K562 (cell line): ENCODE measurements at regions not wholly inside any gene's neighbourhood (a gene's known extent, or its start where the extent isn't known, plus 50 kb on each side); places are given as distances from the start of the nearest gene placed in this dataset.
"Not testable (repeated sequence)": the region's sequence is repeated elsewhere in the genome, so short reads cannot be mapped to it uniquely, and the experiment has no call there.

Source experiments
- DPF2 ChIP-seq: fragments of 450-650 bp; IDR thresholded peaks from 2 replicates; pipeline ENCODE4 v1.6.1; 2016
- EZH2 ChIP-seq: IDR thresholded peaks from 2 replicates; pipeline ENCODE4 v1.6.1; 2012; ENCODE audit warnings: low read depth, mild to moderate bottlenecking, inconsistent platforms, low read length, borderline replicate concordance
- FOXJ2 ChIP-seq: fragments of 200-800 bp; sonication (Bioruptor generic); IDR thresholded peaks from 2 replicates; pipeline ENCODE4 v1.6.1; 2016; ENCODE audit warnings: missing genetic modification characterization, missing compliant biosample characterization
- JUND ChIP-seq, 2 experiments: IDR thresholded peaks; 2 replicates in 1 of 2; 3 replicates in 1 of 2; pipeline ENCODE4 v1.6.1; 2011; ENCODE audit warnings: borderline replicate concordance in 2 of 2, low read depth in 2 of 2, low read length in 2 of 2, improper control_type of control experiment in 1 of 2, missing biosample characterization in 1 of 2, missing genetic modification characterization in 1 of 2, missing genetic modification reagents in 1 of 2
- NBN ChIP-seq: fragments of 450-650 bp; IDR thresholded peaks from 2 replicates; pipeline ENCODE4 v1.6.1; 2016; ENCODE audit warnings: low read depth, mild to moderate bottlenecking
- NFATC3 ChIP-seq: fragments of 450-650 bp; IDR thresholded peaks from 2 replicates; pipeline ENCODE4 v1.6.1; 2017; ENCODE audit warnings: mild to moderate bottlenecking
- SMAD1 ChIP-seq: fragments of 150-350 bp; IDR thresholded peaks from 2 replicates; pipeline ENCODE4 v1.6.1; 2014; ENCODE audit warnings: low read length, low read depth; ENCODE audit not compliant: partially characterized antibody
- WHSC1 ChIP-seq: IDR thresholded peaks from one replicate; pipeline ENCODE4 v1.6.1; 2012; ENCODE audit warnings: low read length, control low read depth, inconsistent platforms
- ZNF696 ChIP-seq: fragments of 250-450 bp; sonication (Bioruptor Pico); conservative IDR thresholded peaks from 2 replicates; pipeline ENCODE4 v1.4.0; 2020; ENCODE audit warnings: mild to moderate bottlenecking, moderate library complexity
- ZNF766 ChIP-seq: fragments of 200-800 bp; sonication (Bioruptor generic); conservative IDR thresholded peaks from 2 replicates; pipeline ENCODE4 v1.6.1; 2016; ENCODE audit warnings: missing genetic modification characterization, missing compliant biosample characterization
- TF ChIP-seq, protein P1 (sequence below), 2 experiments: IDR thresholded peaks; 2 replicates each; pipeline ENCODE4 v1.6.1; 2012; ENCODE audit warnings: improper control_type of control experiment in 2 of 2, low read depth in 2 of 2, low read length in 2 of 2, borderline replicate concordance in 1 of 2
- TF ChIP-seq, protein P2 (sequence below): fragments of 250-450 bp; sonication (Bioruptor Pico); IDR thresholded peaks from 2 replicates; pipeline ENCODE4 v1.4.0; 2020; ENCODE audit warnings: mild to moderate bottlenecking
- TF ChIP-seq, protein P3 (sequence below), 3 experiments: IDR thresholded peaks in 2 of 3; conservative IDR thresholded peaks in 1 of 3; 2 replicates each; pipeline ENCODE4 v1.5.1; 2011 to 2012; ENCODE audit warnings: low read length in 3 of 3, mild to moderate bottlenecking in 3 of 3, control low read depth in 2 of 3, improper control_type of control experiment in 1 of 3, inconsistent platforms in 1 of 3, low read depth in 1 of 3, mixed read lengths in 1 of 3, moderate library complexity in 1 of 3; ENCODE audit not compliant: insufficient read depth in 2 of 3
- TF ChIP-seq, protein P4 (sequence below): sonication (generic); formaldehyde crosslinking; IDR thresholded peaks from 2 replicates; pipeline ENCODE4 v1.5.0; 2020; ENCODE audit warnings: missing genetic modification reagents

DNA sequence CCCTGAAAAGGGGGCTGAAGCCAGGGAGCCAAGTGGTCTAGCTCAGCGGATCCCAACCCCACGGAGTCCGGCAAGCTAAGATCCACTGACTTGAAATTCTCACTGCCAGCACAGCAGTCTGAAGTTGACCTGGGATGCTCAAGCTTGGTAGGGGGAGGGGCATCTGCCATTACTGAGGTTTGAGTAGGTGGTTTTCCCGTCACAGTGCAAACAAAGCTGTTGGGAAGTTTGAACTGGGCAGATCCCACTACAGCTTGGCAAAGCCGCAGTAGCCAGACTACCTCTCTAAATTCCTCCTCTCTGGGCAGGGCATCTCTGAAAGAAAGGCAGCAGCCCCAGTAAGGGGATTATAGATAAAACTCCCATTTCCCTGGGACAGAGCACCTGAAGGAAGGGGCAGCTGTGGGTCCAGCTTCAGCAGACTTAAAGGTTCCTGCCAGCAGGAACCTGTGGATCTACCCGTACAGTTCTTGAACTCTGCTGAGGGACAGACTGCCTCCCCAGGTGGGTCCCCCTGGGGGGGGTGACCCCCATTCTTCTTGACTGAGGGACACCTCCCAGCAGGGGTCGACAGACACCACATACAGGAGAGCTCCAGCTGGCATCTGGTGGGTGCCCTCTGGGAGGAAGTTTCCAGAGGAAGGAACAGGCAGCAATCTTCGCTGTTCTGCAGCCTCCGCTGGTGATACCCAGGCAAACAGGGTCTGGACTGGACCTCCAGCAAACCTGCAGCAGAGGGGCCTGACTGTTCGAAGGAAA, 156.4 kb upstream of the ETV3 start:
- TF ChIP-seq JUND (IDR thresholded peaks at IDR 0.05; ENCODE audit: borderline replicate concordance, low read depth, low read length); JUND (tag; IDR thresholded peaks at IDR 0.05; ENCODE audit: borderline replicate concordance, low read depth, low read length); ZNF766 (CRISPR knock-in tag); NBN; ZNF696 (CRISPR knock-in tag); DPF2; SMAD1; WHSC1; FOXJ2 (tag); EZH2; NFATC3: not testable (repeated sequence)
- TF ChIP-seq, protein P1, sequence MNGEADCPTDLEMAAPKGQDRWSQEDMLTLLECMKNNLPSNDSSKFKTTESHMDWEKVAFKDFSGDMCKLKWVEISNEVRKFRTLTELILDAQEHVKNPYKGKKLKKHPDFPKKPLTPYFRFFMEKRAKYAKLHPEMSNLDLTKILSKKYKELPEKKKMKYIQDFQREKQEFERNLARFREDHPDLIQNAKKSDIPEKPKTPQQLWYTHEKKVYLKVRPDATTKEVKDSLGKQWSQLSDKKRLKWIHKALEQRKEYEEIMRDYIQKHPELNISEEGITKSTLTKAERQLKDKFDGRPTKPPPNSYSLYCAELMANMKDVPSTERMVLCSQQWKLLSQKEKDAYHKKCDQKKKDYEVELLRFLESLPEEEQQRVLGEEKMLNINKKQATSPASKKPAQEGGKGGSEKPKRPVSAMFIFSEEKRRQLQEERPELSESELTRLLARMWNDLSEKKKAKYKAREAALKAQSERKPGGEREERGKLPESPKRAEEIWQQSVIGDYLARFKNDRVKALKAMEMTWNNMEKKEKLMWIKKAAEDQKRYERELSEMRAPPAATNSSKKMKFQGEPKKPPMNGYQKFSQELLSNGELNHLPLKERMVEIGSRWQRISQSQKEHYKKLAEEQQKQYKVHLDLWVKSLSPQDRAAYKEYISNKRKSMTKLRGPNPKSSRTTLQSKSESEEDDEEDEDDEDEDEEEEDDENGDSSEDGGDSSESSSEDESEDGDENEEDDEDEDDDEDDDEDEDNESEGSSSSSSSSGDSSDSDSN (IDR thresholded peaks at IDR 0.05; ENCODE audit: borderline replicate concordance in 1 of 2, low read depth in 2 of 2, low read length in 2 of 2): not testable (repeated sequence)
- TF ChIP-seq, protein P2, sequence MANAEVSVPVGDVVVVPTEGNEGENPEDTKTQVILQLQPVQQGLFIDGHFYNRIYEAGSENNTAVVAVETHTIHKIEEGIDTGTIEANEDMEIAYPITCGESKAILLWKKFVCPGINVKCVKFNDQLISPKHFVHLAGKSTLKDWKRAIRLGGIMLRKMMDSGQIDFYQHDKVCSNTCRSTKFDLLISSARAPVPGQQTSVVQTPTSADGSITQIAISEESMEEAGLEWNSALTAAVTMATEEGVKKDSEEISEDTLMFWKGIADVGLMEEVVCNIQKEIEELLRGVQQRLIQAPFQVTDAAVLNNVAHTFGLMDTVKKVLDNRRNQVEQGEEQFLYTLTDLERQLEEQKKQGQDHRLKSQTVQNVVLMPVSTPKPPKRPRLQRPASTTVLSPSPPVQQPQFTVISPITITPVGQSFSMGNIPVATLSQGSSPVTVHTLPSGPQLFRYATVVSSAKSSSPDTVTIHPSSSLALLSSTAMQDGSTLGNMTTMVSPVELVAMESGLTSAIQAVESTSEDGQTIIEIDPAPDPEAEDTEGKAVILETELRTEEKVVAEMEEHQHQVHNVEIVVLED (CRISPR knock-in tag): not testable (repeated sequence)
- TF ChIP-seq, protein P3, sequence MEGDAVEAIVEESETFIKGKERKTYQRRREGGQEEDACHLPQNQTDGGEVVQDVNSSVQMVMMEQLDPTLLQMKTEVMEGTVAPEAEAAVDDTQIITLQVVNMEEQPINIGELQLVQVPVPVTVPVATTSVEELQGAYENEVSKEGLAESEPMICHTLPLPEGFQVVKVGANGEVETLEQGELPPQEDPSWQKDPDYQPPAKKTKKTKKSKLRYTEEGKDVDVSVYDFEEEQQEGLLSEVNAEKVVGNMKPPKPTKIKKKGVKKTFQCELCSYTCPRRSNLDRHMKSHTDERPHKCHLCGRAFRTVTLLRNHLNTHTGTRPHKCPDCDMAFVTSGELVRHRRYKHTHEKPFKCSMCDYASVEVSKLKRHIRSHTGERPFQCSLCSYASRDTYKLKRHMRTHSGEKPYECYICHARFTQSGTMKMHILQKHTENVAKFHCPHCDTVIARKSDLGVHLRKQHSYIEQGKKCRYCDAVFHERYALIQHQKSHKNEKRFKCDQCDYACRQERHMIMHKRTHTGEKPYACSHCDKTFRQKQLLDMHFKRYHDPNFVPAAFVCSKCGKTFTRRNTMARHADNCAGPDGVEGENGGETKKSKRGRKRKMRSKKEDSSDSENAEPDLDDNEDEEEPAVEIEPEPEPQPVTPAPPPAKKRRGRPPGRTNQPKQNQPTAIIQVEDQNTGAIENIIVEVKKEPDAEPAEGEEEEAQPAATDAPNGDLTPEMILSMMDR (IDR thresholded peaks at IDR 0.05 in 2 of 3, conservative IDR thresholded peaks at IDR 0.05 in 1 of 3; ENCODE audit: insufficient read depth in 2 of 3, low read depth in 1 of 3, low read length in 3 of 3): not testable (repeated sequence)
- TF ChIP-seq, protein P4, sequence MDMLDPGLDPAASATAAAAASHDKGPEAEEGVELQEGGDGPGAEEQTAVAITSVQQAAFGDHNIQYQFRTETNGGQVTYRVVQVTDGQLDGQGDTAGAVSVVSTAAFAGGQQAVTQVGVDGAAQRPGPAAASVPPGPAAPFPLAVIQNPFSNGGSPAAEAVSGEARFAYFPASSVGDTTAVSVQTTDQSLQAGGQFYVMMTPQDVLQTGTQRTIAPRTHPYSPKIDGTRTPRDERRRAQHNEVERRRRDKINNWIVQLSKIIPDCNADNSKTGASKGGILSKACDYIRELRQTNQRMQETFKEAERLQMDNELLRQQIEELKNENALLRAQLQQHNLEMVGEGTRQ (CRISPR knock-in tag): not testable (repeated sequence)
